ENCODE measurements at regions not wholly inside any gene's neighbourhood (a gene's known extent, or its start where the extent isn't known, plus 50 kb on each side); places are given as distances from the start of the nearest gene placed in this dataset.

DNA sequence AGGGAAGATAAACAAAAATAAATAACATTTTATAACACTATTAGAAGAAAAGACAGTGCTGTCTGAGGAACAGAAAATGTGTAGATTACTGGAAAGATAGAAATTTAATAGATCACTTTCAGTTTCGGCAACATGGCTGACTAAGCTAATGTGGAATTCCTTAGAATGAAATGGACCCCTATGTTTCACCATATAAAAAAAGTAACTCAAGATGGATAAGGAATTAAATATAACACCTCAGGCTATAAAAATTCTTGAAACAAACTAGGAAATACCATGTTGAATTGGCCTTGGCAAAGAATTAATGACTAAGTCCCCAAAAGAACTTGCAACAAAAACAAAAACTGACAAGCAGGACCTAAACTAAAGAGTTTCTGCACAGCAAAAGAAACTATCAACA lies 558.3 kb downstream of the CHSY3 start:
- H3K4me3 Mint-ChIP-seq, result no peak overlapping the region
- H3K9me3 Mint-ChIP-seq, result peaks cover 5% of the 10 kb centered on the region
- Histone ChIP-seq H3K27ac (ENCODE audit: low read depth in 1 of 2, low read length in 2 of 2) (no peak overlapping the region), H3K4me1 (ENCODE audit: insufficient read depth, low read length) (no peaks in the 10 kb centered on the region), H3K27me3 (ENCODE audit: control insufficient read depth in 1 of 2, insufficient read depth in 2 of 2, low read length in 2 of 2) (no peaks in the 10 kb centered on the region), H3K9me3 (ENCODE audit: control insufficient read depth in 1 of 2, insufficient read depth in 1 of 2, low read length in 2 of 2) (peaks cover 0 to 14% of the 10 kb centered on the region in 2 experiments), H3K36me3 (ENCODE audit: insufficient read depth, low read length) (no peaks in the 10 kb centered on the region), H3K4me3 (ENCODE audit: low read length) (no peak overlapping the region)
- intact Hi-C loops (cut with DNase I, micrococcal nuclease), result no loop called here
- POLR2A ChIA-PET, result no interaction called here
- ATAC-seq (ENCODE audit: poor library complexity) (no peak), DNase-seq (no peak)
- H3K27me3 Mint-ChIP-seq, result peaks cover 13% of the 10 kb centered on the region
- H3K36me3 Mint-ChIP-seq (ENCODE audit: low read depth), result no peaks in the 10 kb centered on the region
- H3K4me1 Mint-ChIP-seq (ENCODE audit: low read depth), result no peaks in the 10 kb centered on the region
- TF ChIP-seq, protein P1, sequence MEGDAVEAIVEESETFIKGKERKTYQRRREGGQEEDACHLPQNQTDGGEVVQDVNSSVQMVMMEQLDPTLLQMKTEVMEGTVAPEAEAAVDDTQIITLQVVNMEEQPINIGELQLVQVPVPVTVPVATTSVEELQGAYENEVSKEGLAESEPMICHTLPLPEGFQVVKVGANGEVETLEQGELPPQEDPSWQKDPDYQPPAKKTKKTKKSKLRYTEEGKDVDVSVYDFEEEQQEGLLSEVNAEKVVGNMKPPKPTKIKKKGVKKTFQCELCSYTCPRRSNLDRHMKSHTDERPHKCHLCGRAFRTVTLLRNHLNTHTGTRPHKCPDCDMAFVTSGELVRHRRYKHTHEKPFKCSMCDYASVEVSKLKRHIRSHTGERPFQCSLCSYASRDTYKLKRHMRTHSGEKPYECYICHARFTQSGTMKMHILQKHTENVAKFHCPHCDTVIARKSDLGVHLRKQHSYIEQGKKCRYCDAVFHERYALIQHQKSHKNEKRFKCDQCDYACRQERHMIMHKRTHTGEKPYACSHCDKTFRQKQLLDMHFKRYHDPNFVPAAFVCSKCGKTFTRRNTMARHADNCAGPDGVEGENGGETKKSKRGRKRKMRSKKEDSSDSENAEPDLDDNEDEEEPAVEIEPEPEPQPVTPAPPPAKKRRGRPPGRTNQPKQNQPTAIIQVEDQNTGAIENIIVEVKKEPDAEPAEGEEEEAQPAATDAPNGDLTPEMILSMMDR (IDR thresholded peaks at IDR 0.05), result no peak
- no peak overlapping the region for H3K27ac Mint-ChIP-seq
- CTCF ChIA-PET, result no interaction called here

DNA sequence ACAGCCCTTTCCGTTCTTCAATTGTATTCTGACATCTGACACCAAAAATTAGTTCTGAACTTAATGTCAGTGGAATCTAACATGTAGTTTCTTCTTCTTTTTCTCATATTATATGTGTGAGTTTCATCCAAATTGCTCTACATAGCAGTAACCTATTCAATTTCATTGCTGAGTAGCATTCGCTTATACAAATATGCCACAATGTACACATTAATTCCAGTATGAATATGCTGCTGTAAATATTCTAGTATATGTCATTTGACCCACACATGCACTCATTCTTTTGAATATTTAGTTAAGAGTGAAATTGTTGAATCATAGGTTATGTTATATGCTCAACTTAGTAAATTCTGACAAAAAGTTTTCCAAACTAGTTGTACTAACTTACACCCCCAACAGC lies 550.9 kb downstream of the CHSY3 start:
- H3K9me3 Mint-ChIP-seq, result peaks cover 17% of the 10 kb centered on the region
- ChIA-PET POLR2A (no interaction called here), CTCF (no interaction called here)
- Histone ChIP-seq H3K9me3 (ENCODE audit: control insufficient read depth in 1 of 2, insufficient read depth in 1 of 2, low read length in 2 of 2) (peaks cover 0 to 14% of the 10 kb centered on the region in 2 experiments), H3K4me3 (ENCODE audit: low read length) (no peak overlapping the region), H3K27me3 (ENCODE audit: control insufficient read depth in 1 of 2, insufficient read depth in 2 of 2, low read length in 2 of 2) (no peaks in the 10 kb centered on the region), H3K36me3 (ENCODE audit: insufficient read depth, low read length) (no peaks in the 10 kb centered on the region), H3K4me1 (ENCODE audit: insufficient read depth, low read length) (no peaks in the 10 kb centered on the region), H3K27ac (ENCODE audit: low read depth in 1 of 2, low read length in 2 of 2) (no peak overlapping the region)
- no peaks in the 10 kb centered on the region for H3K4me1 Mint-ChIP-seq (ENCODE audit: low read depth)
- H3K4me3 Mint-ChIP-seq, result no peak overlapping the region
- ATAC-seq (ENCODE audit: poor library complexity) (no peak), DNase-seq (no peak)
- H3K27me3 Mint-ChIP-seq, result peaks cover 5% of the 10 kb centered on the region
- no peaks in the 10 kb centered on the region for H3K36me3 Mint-ChIP-seq (ENCODE audit: low read depth)
- intact Hi-C loops (cut with DNase I, micrococcal nuclease), result no loop called here
- no peak overlapping the region for H3K27ac Mint-ChIP-seq
- TF ChIP-seq, protein P1 (IDR thresholded peaks at IDR 0.05), result no peak

DNA sequence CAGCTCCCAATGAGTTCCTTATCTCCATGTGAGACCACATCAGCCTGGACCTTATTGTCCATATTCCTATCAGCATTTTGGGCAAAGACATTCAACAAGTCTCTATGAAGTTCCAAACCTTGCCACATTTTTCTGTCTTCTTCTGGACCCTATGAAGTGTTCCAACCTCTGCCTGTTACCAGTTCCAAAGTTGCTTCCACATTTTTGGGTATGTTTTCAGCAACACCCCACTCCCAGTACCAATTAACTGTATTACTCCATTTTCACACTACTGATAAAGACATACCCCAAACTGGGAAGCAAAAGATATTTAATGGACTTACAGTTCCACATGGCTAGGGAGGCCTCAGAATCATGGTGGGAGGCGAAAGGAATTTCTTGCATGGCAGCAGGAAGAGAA lies 548.5 kb downstream of the CHSY3 start:
- H3K4me3 Mint-ChIP-seq, result no peak overlapping the region
- CTCF ChIA-PET, result no interaction called here
- ATAC-seq (ENCODE audit: poor library complexity) (no peak), DNase-seq (no peak)
- POLR2A ChIA-PET, result no interaction called here
- H3K27ac ChIP-seq (ENCODE audit: low read depth in 1 of 2, low read length in 2 of 2), result no peak overlapping the region
- H3K4me1 ChIP-seq (ENCODE audit: insufficient read depth, low read length), result no peaks in the 10 kb centered on the region
- H3K4me1 Mint-ChIP-seq (ENCODE audit: low read depth), result no peaks in the 10 kb centered on the region
- H3K9me3 ChIP-seq (ENCODE audit: control insufficient read depth in 1 of 2, insufficient read depth in 1 of 2, low read length in 2 of 2), result peaks cover 0 to 12% of the 10 kb centered on the region in 2 experiments
- H3K4me3 ChIP-seq (ENCODE audit: low read length), result no peak overlapping the region
- H3K27ac Mint-ChIP-seq, result no peak overlapping the region
- TF ChIP-seq, protein P1 (IDR thresholded peaks at IDR 0.05), result no peak
- H3K36me3 ChIP-seq (ENCODE audit: insufficient read depth, low read length), result no peaks in the 10 kb centered on the region
- intact Hi-C loops (cut with DNase I, micrococcal nuclease), result no loop called here
- no peaks in the 10 kb centered on the region for H3K36me3 Mint-ChIP-seq (ENCODE audit: low read depth)
- H3K27me3 Mint-ChIP-seq, result no peaks in the 10 kb centered on the region
- no peaks in the 10 kb centered on the region for H3K27me3 ChIP-seq (ENCODE audit: control insufficient read depth in 1 of 2, insufficient read depth in 2 of 2, low read length in 2 of 2)
- peaks cover 12% of the 10 kb centered on the region for H3K9me3 Mint-ChIP-seq
